Pancreas (tissue), 10 donors: ENCODE measurements at regions not wholly inside any gene's neighbourhood (a gene's known extent, or its start where the extent isn't known, plus 50 kb on each side); places are given as distances from the start of the nearest gene placed in this dataset.

ENCODE experiments used
- ATAC-seq, 4 donors: fragments of 200-7000 bp; cut with Tn5 transposase; one replicate each; pipeline versions ENCODE4 v1.8.0 to v1.9.1; 2020; ENCODE audit warnings: mild to moderate bottlenecking in 4 of 4, moderate library complexity in 4 of 4
- DNase-seq, 6 donors: peaks; one replicate each; pipeline ENCODE4 v3.0.0-alpha.2; 2020
- FAIRE-seq: peaks from 2 replicates; lab custom pipeline; 2012; peaks lifted over from hg19 to GRCh38; lab: Jason Lieb, UNC
- H3K27ac ChIP-seq, 4 donors: fragments of 200-600 bp; sonication (generic); 1 replicate in 3 of 4; 2 replicates in 1 of 4; pipeline versions ENCODE4 v1.5.0 to v1.8.0; 2020
- H3K27me3 ChIP-seq, 4 donors: fragments of 200-600 bp; one replicate each; pipeline ENCODE4 v1.8.0; 2021
- H3K36me3 ChIP-seq, 3 donors: fragments of 200-600 bp; sonication (generic) in 1 of 3; one replicate each; pipeline versions ENCODE4 v1.5.0 to v1.8.0; 2020 to 2021
- H3K4me1 ChIP-seq, 3 donors: fragments of 200-600 bp; one replicate each; pipeline ENCODE4 v1.8.0; 2021
- H3K4me3 ChIP-seq, 4 donors: fragments of 200-600 bp; sonication (generic) in 2 of 4; one replicate each; pipeline versions ENCODE4 v1.5.0 to v1.8.0; 2020 to 2021
- H3K9me3 ChIP-seq, 4 donors: fragments of 200-600 bp; one replicate each; pipeline ENCODE4 v1.8.0; 2021
- WGBS, 2 donors: extraction: QIAGEN DNeasy Blood & Tissue Kit; methylation state at CpG; one replicate each; pipeline ENCODE4 v1.1.7; 2013; 5-methylcytosine and 5-hydroxymethylcytosine counted together
- intact Hi-C, 3 donors: fragments of 100-400 bp; cut with DNase I; formaldehyde crosslinking; loops; one replicate each; pipeline versions ENCODE4 v1.11.1 to v1.14.2; 2022
- TF ChIP-seq, protein P1 (sequence below), 4 donors: fragments of 200-600 bp; sonication (generic) in 3 of 4; IDR thresholded peaks; one replicate each; pipeline versions ENCODE4 v1.5.0 to v1.8.0; 2021; ENCODE audit warnings: antibody characterized with exemption in 4 of 4
- donor health status: healthy with polysubstance abuse.
- donor health status: DM: no; HTN: no; CAD: no; lungs with moderate emphysema.
- donor health status: DM: no; HTN: no; CAD: no.
- donor health status: control.
- donor health status: control.
- donor health status: Bipolar disorder and iron deficiency.
- donor health status: DM: yes; HTN: yes; CAD: no.
- donor health status: DM: no; HTN: no; CAD: no.
- donor health status: DM: no; HTN: no; CAD: no.
- donor health status: DM: yes; HTN: yes; CAD: no.

DNA sequence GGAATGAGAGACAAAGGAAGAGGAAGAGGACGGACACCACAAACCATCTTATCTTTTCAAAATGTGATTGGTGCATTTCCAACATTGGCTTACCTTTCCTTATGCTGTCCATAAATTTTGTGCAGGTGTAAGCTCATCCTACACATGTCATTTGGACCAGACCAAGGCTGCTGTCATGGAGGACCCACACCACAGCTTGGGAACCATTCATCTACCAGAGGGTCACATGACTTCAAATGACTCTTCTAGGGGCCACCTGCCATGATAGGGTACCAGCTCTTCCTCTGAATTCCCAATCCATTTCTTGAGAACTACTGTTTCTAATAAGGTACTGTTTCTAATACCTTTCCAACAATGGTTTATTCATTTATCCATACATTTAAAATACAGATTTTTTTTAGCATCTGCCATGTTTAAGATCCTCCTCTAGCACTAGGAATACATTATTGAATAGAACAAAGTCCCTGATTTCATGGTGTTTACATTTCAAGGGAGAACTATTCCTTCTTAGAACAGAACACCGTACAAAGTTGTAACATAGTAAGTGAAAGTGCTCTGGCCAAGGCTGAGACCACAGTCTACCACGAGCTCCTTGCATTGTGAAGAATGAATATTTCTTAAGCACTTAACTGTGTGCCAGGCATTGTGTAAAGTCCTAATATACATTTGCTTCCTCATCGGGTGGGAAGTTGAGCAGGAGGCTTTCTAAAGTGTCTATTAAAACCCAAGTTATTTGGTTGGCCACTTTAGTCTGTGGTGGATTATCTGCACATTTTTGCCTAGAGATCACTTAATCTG lies 246.1 kb upstream of the FN1 start:
- H3K27me3 ChIP-seq, result no peaks in the 10 kb centered on the region
- no peak for FAIRE-seq
- intact Hi-C loops, result no loop called here
- DNase-seq, result no peak
- no peaks in the 10 kb centered on the region for H3K4me1 ChIP-seq
- no peak overlapping the region for H3K27ac ChIP-seq
- H3K4me3 ChIP-seq, result no peak overlapping the region
- TF ChIP-seq, protein P1, sequence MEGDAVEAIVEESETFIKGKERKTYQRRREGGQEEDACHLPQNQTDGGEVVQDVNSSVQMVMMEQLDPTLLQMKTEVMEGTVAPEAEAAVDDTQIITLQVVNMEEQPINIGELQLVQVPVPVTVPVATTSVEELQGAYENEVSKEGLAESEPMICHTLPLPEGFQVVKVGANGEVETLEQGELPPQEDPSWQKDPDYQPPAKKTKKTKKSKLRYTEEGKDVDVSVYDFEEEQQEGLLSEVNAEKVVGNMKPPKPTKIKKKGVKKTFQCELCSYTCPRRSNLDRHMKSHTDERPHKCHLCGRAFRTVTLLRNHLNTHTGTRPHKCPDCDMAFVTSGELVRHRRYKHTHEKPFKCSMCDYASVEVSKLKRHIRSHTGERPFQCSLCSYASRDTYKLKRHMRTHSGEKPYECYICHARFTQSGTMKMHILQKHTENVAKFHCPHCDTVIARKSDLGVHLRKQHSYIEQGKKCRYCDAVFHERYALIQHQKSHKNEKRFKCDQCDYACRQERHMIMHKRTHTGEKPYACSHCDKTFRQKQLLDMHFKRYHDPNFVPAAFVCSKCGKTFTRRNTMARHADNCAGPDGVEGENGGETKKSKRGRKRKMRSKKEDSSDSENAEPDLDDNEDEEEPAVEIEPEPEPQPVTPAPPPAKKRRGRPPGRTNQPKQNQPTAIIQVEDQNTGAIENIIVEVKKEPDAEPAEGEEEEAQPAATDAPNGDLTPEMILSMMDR (IDR thresholded peaks at IDR 0.05), result no peak
- ATAC-seq, result peak in 1 of 4 donors; percentile 51
- H3K36me3 ChIP-seq, result no peaks in the 10 kb centered on the region
- WGBS, 2 donors, result 63 to 64% methylated on average over 4 of the region's 4 CpGs
- H3K9me3 ChIP-seq, result no peaks in the 10 kb centered on the region

DNA sequence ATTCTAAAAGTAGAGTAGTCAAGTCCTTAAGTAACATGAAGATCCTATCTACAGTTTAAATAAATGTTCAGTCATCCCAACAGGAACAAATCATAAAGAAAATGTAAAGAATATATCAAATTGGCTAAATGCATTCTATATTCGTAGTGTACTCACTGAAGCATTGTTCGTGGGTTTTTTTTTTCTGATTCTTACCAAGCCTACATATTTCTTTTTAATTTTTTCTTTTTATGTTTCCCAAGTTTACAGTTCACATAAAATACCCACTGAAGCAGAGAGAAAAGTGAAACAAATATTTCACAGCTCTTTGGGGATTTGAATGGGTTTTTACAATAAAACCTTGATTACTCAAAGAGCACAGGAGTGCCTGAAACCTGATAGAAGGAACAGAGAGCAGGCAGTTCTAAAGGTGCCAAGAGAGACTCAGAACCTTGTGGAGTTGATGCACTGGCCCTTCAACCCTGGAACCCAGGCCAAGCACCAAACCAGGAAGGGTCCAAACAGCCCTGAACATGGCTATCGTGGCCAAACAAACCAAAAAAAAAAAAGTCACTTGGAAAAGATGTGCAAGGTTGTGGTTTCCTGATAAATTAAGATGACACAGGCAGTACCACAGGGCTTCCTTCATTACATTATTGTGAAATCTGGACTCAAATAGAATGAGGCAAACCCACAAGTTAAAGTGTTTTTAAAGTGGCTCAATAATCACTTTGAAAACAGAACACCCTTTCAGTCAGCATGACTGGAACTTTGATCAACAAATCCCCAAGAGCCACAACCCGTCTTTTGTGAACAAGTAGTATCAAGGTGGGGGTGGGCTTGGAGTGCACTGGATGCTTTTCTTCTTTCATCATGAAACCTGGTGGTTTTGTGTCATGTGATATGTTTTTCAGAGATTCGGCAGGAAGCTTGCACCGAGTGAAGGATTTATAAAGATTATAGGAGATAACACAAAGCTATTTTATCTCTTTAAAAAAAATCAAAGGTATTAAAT lies 245.0 kb upstream of the FN1 start:
- no peak overlapping the region for H3K27ac ChIP-seq
- no peak for FAIRE-seq
- TF ChIP-seq, protein P1 (IDR thresholded peaks at IDR 0.05), result no peak
- no peaks in the 10 kb centered on the region for H3K27me3 ChIP-seq
- WGBS, 2 donors, result 32 to 40% methylated on average over 6 of the region's 6 CpGs
- intact Hi-C loops, result no loop called here
- no peaks in the 10 kb centered on the region for H3K4me1 ChIP-seq
- no peak for DNase-seq
- no peaks in the 10 kb centered on the region for H3K36me3 ChIP-seq
- H3K9me3 ChIP-seq, result no peaks in the 10 kb centered on the region
- H3K4me3 ChIP-seq, result no peak overlapping the region
- peak in 3 of 4 donors; percentile 39 to 78 (median 61) for ATAC-seq

DNA sequence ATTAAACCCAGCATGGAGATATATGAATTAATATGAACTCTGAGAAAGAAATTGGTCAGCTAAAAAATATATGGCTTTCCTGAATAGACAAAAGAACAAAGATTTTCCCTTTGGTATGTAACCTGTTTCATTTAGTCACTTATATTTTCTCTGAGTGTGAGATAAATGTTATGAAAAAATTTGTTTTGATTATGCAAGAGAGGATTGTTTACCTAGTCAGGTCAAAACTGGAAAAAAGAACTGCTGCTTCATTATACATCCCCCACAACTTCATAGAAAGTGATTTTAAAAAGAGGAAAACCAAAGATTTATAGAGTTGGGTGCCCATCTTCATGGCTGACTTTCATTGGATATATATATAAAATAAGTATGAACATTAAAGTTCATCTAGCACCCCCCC lies 242.2 kb upstream of the FN1 start:
- ATAC-seq (no peak), FAIRE-seq (no peak), DNase-seq (no peak)
- H3K27ac ChIP-seq, result no peak overlapping the region
- no peaks in the 10 kb centered on the region for H3K27me3 ChIP-seq
- no peaks in the 10 kb centered on the region for H3K9me3 ChIP-seq
- no peaks in the 10 kb centered on the region for H3K4me1 ChIP-seq
- H3K36me3 ChIP-seq, result no peaks in the 10 kb centered on the region
- H3K4me3 ChIP-seq, result no peak overlapping the region
- TF ChIP-seq, protein P1 (IDR thresholded peaks at IDR 0.05), result no peak
- intact Hi-C loops, result no loop called here

DNA sequence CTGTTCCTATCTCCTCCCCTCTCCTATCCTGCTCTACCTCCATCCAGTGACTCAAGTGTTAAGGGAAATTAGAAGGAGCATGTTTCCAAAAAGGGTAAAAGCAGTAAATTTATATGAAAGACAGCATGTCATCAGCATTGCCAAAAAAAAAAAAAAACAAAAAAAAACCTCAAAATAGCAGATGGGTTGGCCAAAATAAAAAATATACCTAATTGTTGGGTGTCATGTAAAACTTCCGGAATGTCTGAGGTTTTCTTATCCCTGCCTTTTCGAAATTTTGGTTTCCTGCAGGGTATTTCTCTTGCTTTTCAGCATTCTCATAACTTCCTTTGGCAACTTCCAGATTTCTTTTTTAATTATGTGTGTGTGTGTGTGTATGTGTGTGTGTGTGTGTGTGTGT lies 241.6 kb upstream of the FN1 start:
- Histone ChIP-seq H3K36me3 (no peaks in the 10 kb centered on the region), H3K9me3 (no peaks in the 10 kb centered on the region), H3K27me3 (no peaks in the 10 kb centered on the region), H3K4me3 (no peak overlapping the region), H3K27ac (no peak overlapping the region), H3K4me1 (no peaks in the 10 kb centered on the region)
- DNase-seq, result no peak
- WGBS, 2 donors, result 63 to 85% methylated on average over 2 of the region's 2 CpGs
- no peak for FAIRE-seq
- ATAC-seq, result no peak
- intact Hi-C loops, result no loop called here
- TF ChIP-seq, protein P1 (IDR thresholded peaks at IDR 0.05), result no peak
